NCI-H460 (cell line): ENCODE measurements at regions not wholly inside any gene's neighbourhood (a gene's known extent, or its start where the extent isn't known, plus 50 kb on each side); places are given as distances from the start of the nearest gene placed in this dataset.
"Not testable (repeated sequence)": the region's sequence is repeated elsewhere in the genome, so short reads cannot be mapped to it uniquely, and the experiment has no call there.

Source experiments
- DNase-seq: peaks from one replicate; pipeline ENCODE4 v3.0.0-alpha.2; 2016; ENCODE audit warnings: low read depth; ENCODE audit errors: extremely low read depth

DNA sequence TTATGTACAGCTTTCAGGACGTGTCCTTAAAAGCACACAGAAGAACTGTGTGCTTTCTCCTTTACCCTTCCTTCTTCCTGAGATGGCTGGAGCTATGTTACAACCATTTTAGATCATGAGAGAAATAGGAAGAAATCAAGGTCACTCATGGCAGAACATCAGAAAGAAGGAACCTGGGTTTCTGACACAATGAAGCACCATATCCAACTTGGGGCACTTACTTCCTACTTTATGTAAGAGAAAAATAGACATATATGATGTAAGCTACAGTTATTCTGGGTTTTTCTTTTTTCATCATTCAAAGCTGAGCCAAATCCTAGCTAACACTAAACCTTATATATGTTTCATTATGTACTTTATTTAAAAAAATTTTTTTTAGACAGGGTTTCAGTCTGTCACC, 79.5 kb downstream of the FAM161A start:
- DNase-seq, result no peak

DNA sequence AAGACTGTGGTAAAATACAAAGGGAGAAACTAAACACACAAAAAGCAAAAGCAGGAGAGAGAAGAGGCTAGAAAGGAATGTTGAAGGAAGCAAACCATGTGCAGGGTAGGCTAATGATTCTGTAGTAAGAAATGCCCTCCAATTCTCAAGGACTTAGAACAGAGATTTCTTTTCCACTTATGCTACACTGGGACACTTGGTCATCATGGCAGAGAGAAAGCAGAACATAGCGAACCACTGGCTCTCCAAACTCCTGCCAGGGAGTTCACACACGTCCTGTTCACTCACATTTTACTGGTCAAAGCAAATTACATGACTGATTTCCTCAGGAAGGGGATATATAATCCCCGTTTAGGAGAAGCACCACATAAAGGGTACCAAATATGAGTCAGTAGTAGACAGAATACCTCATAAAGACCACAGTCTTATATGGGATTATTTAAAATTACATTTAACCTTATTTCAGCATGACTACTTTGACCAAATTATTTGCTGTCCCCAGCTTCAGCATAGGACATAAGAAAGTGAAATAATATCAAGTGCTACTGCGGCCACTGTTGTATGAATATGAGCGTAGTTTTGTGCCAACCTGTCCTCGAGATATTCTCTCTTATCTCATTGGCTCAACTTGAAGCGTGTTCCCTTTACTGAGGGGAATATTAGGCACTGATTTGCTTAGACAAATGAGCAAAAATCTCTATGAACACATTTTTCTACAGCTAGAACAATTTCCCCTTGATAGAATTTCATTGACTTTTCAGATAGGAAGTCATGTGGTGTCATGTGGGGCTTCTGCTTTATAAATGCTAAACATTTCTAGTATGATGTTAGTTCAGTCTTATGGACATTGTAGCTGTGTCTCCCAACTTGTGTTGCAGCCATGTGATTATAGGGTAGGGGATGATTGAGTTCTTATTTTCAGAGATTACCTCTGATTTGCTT, 81.7 kb downstream of the FAM161A start:
- no peak for DNase-seq

DNA sequence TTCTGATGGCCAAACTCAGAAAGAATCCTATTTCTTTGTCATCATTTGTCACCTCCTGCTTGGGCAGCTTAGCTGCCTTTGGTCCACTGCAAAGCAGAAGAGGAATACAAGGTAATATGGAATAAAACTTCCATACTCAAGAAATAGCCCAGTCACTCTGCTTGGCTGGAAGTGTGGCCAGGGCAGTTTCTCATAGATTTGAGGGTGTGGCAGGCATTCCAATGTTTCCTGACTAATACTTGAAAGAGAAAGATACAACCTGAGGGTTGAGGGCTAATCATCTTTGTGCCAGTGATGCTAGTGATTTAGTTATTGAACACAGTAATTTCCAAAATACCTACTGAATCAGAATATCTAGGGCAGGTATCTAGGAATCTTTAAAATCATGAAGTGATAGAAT, 83.1 kb downstream of the FAM161A start:
- peak; percentile 83 for DNase-seq

DNA sequence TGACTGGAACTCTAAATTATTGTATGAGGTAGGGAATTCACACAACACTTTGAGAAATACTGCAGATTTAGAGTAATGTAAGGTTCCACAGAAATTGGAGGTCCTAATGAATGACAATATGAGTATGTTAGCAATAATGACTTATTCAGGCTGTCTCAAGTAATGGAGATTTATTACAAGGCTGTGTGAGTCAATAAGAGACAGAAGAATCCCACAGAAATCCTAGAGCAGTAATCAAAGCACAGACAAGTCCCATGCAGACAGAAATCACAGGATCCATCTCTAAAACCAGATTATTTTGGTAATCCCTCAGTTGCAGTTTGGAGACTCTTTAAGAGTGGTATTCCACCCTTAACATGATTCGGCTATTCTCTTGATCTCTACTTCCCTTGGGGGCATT, 83.6 kb downstream of the FAM161A start:
- peak; percentile 51 for DNase-seq

DNA sequence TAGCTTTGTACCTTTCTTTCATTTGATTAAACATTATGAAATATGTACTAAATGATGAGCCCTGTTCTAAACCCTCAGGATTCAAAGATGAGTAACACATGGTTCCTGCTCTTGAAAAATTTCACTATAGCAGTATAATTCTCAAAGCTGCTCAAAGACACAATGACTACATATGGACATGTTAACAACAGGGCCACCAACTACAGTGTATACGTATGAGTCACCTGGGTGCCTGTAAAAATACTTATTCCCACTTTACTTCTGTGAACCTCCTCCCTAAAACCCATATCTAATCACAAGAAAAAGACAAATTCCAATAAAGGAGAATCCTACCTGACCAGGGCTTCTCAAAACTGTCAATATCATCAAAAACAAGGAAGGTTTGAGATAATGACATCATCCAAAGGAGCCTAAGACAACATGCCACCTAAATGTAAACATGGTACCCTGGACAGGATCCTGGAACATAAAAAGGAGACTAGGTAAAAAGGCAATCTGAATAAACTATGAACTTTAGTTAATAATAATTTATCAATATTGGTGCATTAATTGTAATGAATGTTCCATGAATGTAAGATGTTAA, 84.7 kb downstream of the FAM161A start:
- DNase-seq, result no peak

DNA sequence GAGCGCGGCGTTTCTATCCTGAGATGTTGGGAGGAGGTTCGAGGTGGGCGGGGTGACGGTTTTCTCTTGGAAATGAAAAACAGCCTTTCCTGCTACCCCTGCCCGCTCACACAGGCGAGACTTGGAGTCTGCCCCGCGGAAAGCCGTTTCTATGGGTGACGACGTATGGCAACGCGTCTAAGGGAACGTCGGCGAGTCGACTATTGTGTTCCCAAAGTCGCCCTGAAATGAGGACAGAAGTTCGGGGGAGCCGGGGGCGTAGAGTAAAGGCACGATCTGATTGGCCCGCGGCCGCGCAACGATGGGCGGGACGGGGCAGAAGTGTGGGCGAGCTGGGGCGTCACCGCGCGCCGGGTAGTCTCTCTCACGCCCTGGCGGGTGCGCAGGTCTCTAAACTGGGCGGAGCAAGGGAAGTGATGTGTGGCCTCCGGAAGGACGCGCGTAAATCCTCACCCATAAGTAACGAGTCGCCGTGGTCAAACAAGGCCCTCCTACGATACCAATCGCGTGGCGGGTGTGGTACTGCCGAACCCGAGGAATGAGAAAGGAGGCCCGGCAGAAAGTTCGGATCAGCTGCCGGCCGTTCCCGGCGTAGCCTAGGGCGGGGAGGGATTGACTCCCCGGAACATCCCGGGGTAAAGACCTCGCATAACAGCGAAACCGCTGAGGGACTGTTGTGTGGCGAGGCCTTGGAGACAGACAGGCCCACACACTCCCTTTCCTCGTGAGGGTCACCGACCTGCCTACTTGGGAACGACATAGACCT, 89.6 kb downstream of the FAM161A start:
- DNase-seq, result peak; percentile 99

DNA sequence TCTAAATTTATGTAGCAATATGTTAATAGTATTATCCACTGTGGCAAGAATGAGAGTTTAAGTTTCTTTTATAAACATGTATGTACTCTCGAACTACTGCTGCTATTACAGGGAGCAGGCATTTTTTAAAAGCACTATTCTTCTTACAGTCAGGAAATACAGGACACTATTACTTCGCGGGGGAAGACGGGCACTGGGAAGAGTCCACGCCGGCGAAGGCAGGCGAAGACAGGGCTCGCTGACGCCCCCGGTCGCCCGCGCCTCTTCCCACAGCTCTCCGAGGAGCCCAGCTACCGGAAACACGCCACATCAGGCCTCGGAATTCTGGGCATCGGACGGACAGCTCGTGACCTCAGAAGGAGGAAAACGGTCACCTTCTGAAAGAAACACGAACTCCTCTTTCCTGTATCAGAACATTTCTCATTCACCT, 90.2 kb downstream of the FAM161A start:
- peak; percentile 92 for DNase-seq

DNA sequence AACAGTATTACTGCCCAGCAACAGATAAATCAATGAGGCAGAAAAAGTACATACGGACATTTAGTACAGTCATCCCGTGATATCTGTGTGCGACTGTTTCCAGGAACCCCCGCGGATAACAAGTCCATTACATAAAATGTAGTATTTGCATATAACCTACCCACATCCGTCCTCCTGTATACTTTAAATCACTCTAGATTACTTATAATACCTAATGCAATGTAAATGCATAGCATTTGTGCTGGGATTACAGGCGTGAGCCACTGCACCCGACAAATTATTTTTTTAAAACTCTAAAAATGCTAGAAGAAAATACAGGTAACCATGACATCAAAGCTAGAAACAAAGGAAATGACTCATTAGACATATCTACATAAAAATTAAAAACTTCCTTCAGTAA, 91.6 kb downstream of the FAM161A start:
- DNase-seq, result no peak

DNA sequence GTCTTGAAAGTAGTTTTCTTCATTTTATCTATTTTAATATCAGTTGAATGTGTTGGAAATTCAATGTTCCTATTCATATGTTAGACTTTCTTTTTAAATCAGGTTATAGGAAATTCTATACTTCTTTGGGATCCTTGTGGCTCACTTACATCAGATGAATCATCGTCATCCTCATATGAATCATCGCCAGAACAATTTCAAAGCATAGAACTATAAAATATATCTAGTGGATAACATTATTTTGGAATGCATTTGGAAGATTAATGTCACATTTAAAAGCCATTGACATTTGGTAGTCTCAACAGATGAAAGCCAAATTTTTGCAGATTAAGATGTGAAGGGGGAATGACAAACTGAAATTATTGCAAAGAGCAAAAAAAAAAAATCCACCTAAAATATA, 94.1 kb downstream of the FAM161A start:
- DNase-seq, result peak; percentile 42

DNA sequence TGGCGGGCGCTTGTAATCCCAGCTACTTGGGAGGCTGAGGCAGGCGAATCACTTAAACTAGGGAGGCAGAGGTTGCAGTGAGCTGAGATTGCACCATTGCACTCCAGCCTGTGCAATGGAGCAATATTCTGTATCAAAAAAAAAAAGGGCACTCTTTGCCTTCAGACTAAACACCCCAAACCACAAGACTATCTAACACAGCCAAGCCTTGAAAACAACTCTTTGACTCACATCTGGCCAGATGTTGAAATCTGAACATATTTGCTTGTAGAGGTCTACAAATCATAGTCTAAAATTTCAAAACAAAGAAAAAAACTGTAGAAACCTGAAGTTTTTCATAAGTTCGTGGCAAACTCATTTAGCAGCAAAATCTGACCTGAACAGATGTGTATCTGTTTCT, 94.9 kb downstream of the FAM161A start:
- no peak for DNase-seq

DNA sequence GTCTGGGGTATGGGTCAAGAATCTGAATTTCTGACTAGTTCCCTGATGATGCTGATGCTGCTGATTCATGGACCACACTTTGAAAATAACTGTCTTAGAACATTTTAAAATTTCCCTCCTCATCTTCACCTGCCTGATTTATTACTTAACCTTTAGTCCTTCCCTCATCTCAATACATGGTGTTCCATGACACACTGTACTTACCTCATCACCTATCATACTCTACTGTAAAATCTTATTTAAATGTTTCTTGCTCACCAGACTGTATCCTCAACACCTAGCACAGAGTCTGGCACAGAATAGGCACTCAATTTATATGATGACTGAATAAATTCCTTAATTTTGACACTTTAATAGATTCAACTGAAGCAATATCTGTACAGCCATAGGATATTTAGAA, 95.7 kb downstream of the FAM161A start:
- DNase-seq, result no peak

DNA sequence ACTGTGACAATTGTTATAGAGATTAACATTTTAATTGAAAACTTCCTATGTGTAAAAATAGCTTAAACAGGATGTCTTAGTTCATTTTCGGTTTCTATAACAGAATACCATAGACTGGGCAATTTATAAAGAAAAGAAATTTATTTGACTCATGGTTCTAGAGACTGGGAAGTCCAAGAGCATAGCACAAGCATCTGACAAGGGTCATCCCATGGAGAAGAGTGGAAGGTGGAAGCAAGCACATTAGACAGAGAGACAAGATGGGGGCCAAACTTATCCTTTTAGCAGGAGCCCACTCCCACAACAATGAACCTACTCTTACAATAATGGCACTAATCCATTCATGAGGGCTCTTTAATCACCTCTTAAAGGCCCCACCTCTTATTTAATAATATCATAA, 100.3 kb downstream of the FAM161A start:
- no peak for DNase-seq

DNA sequence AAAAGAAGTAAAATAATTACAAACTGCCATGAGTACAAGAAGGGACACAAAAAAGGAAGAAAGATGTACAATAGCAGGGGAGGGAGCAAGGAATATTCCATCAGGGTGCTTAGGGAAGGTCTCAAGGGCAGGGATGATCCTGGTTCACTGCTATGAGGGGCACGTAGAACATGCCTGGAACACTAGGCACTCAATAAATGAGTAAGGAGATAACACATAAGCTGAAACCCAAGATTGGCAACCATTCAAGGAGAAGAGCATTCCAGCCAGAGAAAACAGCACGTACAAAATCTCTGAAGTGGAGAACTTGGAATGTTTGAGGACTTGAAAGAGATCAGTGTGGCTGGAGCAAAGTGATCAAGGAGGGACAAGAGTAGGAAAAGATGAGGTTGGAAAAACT, 103.2 kb downstream of the FAM161A start:
- DNase-seq, result no peak

DNA sequence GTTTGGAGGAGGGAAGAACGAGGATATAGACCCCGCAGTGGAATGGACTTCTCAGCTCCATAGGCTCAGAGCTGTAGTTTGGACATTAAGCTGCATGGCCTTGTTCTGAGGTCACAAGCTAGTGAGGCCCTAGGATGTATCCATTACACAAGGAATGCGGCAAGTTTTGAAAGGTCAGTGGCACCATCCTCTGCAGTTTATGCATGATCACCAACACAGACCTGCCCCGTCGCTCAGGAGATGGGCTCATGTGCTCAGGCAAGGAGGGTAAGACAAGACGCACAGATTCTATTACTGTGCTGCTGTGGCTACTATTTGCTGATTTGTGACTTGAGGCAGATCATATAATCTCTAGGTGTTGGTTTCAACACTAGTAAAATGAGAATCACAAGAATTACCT, 110.9 kb downstream of the FAM161A start:
- DNase-seq, result no peak

DNA sequence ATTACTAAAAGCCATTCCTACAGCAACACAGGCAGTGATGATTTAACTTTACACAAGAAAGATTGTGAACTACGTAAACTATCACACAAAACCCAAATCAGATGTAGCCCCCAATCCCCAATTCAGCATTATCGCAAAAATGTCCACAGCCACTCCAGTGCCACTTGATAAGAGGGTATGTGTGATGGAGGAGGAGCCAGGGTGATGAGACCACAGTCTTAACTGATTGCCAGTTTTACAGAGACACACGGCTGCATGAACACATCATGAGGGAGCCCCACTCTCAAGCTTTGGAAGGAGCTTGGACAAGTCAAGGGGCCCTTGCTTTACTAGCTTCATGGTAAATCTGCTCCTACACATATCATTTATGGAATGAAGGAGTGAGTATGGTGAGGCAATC, 116.0 kb downstream of the FAM161A start:
- DNase-seq, result no peak

DNA sequence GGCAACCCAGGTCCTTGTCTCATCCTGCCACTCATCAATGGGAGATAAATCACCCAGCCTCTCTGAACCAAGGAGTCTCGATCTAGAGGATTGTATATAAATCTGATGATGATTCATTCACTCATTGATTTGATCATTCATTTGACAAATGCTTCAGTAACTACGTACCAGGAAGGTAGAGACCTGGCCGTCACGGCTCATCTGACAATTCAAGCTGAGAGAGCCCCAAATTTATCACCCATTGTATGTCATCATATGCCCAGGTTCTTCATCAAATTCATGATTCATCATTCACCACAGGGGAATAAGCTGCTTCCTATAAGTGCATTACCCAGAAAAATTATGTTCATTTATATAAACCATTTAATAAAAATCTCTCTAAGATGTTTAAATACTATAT, 116.9 kb downstream of the FAM161A start:
- DNase-seq, result no peak

DNA sequence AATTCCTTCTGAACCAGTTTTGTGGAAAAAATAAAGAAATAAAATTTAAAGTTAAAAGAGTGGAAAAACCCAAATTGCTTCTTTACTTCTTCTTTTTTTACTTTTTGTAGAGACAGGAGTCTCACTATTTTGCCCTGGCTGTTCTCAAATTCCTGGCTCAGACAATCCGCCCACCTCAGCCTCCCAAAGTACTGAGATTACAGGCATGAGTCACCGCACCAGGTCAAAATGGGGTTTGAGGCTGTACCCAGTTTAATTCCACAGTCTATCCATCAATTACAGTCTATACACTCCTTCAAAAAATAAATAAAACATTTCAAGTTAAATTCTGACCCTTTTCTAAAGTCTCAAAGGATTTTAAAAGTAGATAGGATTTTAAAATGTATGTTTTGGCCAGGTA, 120.3 kb downstream of the FAM161A start:
- no peak for DNase-seq

DNA sequence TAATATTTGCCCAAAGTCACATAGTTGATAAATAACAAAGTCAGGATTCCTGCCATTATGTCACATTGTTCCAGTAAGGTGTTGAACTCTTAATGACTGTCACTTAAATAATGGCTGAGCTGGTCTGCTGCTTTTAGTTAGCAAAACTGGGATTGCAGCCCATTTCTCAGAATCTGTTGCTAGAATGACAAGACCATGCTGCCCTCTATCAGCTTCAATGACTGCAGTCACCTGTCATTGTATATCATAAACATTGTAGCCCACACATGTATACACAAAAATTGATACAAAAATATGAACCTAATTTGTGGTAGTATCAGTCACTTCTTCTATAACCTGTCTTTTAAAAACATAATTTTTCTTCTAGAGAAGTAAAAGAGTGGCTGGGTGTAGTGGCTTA, 121.1 kb downstream of the FAM161A start:
- DNase-seq, result no peak

DNA sequence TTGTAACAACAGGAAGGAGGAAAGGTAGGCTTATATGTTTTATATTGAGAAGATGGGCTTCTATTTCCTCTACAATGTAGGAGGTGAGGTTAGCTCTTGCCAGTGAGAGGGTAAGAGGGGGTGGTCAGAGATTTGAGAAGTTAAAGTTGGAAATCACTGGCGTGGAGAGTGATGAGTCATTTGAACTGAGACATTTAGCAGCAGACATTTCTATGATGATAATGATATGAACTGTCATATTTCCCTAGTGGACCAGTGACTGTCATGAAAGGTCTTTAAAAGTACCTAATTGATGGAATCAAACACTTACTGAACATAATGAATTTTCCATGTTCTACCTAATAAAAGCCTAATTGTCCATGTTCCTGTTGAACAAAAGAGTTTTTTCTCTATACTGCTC, 126.1 kb downstream of the FAM161A start:
- no peak for DNase-seq

DNA sequence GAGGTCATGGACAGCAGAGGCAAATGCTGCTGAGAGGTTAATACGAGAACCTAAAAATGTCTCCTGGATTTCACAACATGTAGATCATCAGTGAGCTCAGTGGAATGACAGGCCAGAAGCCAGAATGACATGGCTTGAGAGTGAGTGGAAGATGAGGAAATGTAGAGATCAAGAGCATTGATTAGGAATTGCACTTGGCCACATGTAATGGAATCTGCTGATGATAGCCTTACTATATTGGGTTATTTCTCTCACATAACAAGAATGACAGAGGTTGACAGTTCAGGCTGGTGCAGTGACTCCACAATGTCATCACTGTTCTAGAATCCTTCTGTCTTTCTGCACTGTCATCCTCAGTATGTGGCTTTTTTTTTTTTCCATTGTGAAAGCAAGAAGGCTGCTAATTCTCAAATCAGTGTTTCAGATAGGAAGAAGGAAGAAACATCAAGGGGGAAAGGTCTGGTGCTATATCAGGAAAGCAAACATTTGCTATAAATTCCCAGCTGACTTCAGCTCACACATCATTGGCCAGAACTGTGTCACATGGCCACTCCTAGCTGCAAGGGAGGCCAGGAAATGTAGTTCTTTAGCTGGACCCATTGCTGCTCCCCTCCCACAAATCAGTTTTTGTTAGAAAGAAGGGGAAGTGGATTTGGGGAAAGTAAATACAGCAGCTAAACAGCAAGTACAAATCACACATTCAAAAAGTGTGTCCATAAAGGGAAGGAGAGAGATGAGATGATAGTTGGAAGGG, 127.2 kb downstream of the FAM161A start:
- no peak for DNase-seq

DNA sequence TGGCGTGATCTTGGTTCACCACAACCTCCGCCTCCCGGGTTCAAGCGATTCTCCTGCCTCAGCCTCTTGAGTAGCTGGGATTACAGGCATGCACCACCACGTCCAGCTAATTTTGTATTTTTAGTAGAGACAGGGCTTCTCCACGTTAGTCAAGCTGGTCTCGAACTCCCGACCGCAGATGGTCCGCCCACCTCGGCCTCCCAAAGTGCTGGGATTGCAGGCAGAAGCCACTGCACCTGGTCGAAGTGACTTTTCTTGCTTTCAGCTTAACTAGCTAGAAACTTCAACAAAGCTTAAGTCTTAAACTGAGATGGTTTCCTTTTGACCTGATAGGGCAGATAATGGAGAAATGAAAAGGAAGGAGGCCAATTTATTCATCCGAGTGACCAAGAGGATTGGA, 130.5 kb downstream of the FAM161A start:
- DNase-seq, result not testable (repeated sequence)
